ENCODE measurements at regions not wholly inside any gene's neighbourhood (a gene's known extent, or its start where the extent isn't known, plus 50 kb on each side); places are given as distances from the start of the nearest gene placed in this dataset.
A peak's percentile ranks its signal among the peaks of the same experiment; 100 is the strongest.

DNA sequence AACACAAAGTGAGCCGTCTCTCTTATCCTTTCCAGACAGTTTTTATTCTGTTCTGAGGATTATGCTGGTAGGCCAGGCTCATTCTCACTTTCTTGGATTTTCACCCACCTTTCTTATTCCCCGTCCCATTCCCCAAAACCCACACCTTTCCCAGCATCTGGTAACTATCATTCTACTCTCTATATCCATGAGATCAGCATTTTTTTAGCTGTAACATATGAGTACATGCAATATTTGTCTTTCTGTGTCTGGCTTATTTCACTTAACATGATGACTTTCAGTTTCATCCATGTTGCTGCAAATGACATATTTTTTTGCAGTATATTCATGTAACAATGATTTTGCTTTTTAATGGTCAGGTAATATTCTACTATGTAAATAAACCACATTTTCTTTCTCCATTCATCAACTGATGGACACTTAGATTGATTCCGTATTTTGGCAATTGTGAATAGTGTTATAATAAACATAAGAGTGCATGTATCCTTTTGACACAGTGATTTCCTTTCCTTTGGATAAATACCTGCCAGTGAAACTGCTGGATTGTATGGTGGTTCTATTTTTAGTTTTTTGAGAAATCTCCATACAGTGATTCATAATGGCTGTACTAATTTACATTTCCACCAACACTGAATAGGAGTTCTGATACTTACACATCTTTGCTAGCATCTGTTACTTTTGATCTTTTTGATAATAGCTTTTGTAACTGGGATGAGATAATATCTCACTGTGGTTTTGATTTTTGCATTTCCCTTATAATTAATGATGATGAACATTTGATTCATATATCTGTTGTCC is 289.3 kb downstream of the RPRM start:
- Histone ChIP-seq H3K27ac (ENCODE audit: low read depth, low read length) (no peak overlapping the region), H3K9ac (ENCODE audit: low read length) (no peak overlapping the region), H3K27me3 (ENCODE audit: control insufficient read depth in 1 of 2, insufficient read depth in 2 of 2, low read length in 2 of 2) (no peaks in the 10 kb centered on the region), H3K36me3 (ENCODE audit: insufficient read depth, low read length) (no peaks in the 10 kb centered on the region), H3K4me1 (ENCODE audit: insufficient read depth, low read length) (no peaks in the 10 kb centered on the region), H3K4me3 (ENCODE audit: low read depth in 1 of 2, low read length in 2 of 2) (no peak overlapping the region), H3K9me3 (ENCODE audit: low read length) (no peaks in the 10 kb centered on the region)

DNA sequence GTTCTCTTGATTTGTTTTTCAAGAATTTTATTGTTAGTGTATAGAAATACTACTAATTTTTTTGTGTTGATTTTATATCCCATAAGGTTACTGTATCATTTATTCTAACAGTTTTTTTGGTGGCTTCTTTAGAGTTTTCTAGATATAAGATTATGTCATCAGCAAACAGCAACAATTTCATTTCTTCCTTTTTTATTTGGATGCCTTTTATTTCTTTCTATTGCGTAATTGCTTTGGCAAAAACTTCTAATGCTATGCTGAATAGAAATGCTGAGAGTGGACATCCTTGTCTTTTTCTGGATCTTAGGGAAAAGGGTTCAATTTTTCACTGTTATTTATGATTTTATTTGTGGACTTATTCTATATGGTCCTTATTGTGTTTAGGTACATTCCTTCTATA is 298.8 kb downstream of the RPRM start:
- Histone ChIP-seq H3K27ac (ENCODE audit: low read depth, low read length) (no peak overlapping the region), H3K9ac (ENCODE audit: low read length) (no peak overlapping the region), H3K36me3 (ENCODE audit: insufficient read depth, low read length) (no peaks in the 10 kb centered on the region)

DNA sequence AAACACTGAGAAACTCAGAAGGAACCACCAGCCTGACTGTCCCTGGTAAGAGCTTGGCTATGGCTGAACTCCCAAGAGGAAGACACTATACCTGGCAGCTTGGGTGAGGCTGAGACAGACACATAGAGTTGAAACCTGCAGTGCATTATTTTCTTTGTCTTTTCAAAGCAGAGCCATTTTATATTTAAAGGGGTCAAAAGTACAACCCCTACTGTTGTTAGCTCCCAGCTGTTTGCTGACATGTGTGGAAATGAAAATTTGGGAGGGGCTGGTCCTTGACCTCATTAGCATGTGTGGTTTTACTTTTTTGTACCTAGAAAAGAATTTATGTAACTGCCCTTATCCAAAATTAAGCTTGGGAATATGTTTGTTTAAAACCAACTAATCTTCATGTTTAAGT is 309.0 kb downstream of the RPRM start:
- Histone ChIP-seq H3K4me3 (ENCODE audit: low read depth in 1 of 2, low read length in 2 of 2) (no peak overlapping the region), H3K27ac (ENCODE audit: low read depth, low read length) (no peak overlapping the region), H3K36me3 (ENCODE audit: insufficient read depth, low read length) (no peaks in the 10 kb centered on the region), H3K4me1 (ENCODE audit: insufficient read depth, low read length) (no peaks in the 10 kb centered on the region), H3K27me3 (ENCODE audit: control insufficient read depth in 1 of 2, insufficient read depth in 2 of 2, low read length in 2 of 2) (no peaks in the 10 kb centered on the region), H3K9ac (ENCODE audit: low read length) (no peak overlapping the region), H3K9me3 (ENCODE audit: low read length) (no peaks in the 10 kb centered on the region)

More for the DNA sequence above, 298.8 kb downstream of the RPRM start:
- no peaks in the 10 kb centered on the region for H3K27me3 ChIP-seq (ENCODE audit: control insufficient read depth in 1 of 2, insufficient read depth in 2 of 2, low read length in 2 of 2)
- H3K4me3 ChIP-seq (ENCODE audit: low read depth in 1 of 2, low read length in 2 of 2) = no peak overlapping the region
- no peaks in the 10 kb centered on the region for H3K4me1 ChIP-seq (ENCODE audit: insufficient read depth, low read length)
- H3K9me3 ChIP-seq (ENCODE audit: low read length) = no peaks in the 10 kb centered on the region

DNA sequence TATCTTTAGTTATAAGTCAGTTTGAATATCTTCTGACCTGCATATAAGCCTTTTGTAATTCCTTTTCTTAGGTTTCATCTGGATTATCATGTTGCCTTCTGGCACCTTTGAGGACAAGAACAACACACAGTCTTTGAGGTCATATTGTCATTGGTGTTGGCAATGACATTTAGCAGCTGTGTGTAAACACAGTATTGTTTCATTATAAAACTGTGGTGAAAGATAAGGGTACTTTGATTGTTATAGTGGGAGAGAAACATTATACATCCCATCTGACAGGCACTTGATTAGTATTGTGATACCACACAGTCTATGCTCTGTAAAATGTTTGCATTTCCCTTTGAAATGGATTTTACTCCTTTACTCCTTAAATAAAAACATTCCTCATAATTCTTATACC is 313.5 kb downstream of the RPRM start:
- Histone ChIP-seq H3K9me3 (ENCODE audit: low read length) (no peaks in the 10 kb centered on the region), H3K4me3 (ENCODE audit: low read depth in 1 of 2, low read length in 2 of 2) (no peak overlapping the region), H3K9ac (ENCODE audit: low read length) (no peak overlapping the region), H3K36me3 (ENCODE audit: insufficient read depth, low read length) (no peaks in the 10 kb centered on the region), H3K4me1 (ENCODE audit: insufficient read depth, low read length) (no peaks in the 10 kb centered on the region), H3K27me3 (ENCODE audit: control insufficient read depth in 1 of 2, insufficient read depth in 2 of 2, low read length in 2 of 2) (no peaks in the 10 kb centered on the region), H3K27ac (ENCODE audit: low read depth, low read length) (no peak overlapping the region)

DNA sequence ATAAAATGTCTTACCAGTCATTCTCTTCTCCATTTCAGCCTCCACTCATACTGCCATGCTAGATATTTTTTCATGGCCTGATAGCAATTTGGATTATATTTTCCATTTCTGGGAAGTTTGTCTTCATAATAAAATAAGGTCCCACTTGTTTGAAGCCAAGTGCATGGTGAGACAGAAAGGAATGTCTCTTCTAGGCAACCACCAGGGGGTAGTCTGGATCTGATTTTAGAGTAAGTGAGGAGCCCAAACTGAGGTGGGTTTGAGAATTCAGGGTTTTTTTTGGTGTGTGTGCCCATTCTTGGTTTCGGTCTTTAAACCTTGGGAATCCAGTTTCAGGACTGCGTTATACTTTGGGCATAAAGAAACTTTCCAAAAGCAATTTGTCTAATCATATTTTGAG is 315.5 kb downstream of the RPRM start:
- H3K9ac ChIP-seq (ENCODE audit: low read length) = no peak overlapping the region

DNA sequence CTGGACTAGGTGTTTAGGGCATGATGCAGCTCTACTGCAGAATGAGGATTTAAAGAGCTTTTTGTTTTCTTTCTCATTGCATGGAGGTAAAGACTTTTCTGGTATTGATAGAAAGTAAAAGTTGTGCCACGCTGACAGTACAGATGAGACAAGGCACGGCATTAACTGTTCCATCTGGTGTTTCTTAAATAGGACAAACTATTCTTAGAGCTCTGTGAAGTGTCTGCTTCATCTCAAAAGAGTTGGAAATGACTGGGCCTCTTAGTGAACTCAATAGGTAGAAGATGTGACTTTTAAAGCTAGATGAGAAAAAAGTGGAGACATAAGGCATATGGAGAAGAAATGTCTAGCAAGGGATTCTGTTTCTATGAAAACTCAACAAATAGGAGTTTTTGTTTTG is 321.8 kb downstream of the RPRM start:
- Histone ChIP-seq H3K36me3 (ENCODE audit: insufficient read depth, low read length) (no peaks in the 10 kb centered on the region), H3K9ac (ENCODE audit: low read length) (no peak overlapping the region), H3K27ac (ENCODE audit: low read depth, low read length) (peak overlapping the region; percentile 52), H3K9me3 (ENCODE audit: low read length) (no peaks in the 10 kb centered on the region), H3K4me1 (ENCODE audit: insufficient read depth, low read length) (peaks cover 12% of the 10 kb centered on the region), H3K4me3 (ENCODE audit: low read depth in 1 of 2, low read length in 2 of 2) (no peak overlapping the region), H3K27me3 (ENCODE audit: control insufficient read depth in 1 of 2, insufficient read depth in 2 of 2, low read length in 2 of 2) (no peaks in the 10 kb centered on the region)

More for the DNA sequence above, 315.5 kb downstream of the RPRM start:
- Histone ChIP-seq H3K27ac (ENCODE audit: low read depth, low read length) (no peak overlapping the region), H3K4me1 (ENCODE audit: insufficient read depth, low read length) (no peaks in the 10 kb centered on the region), H3K27me3 (ENCODE audit: control insufficient read depth in 1 of 2, insufficient read depth in 2 of 2, low read length in 2 of 2) (no peaks in the 10 kb centered on the region), H3K9me3 (ENCODE audit: low read length) (no peaks in the 10 kb centered on the region), H3K36me3 (ENCODE audit: insufficient read depth, low read length) (no peaks in the 10 kb centered on the region), H3K4me3 (ENCODE audit: low read depth in 1 of 2, low read length in 2 of 2) (no peak overlapping the region)

DNA sequence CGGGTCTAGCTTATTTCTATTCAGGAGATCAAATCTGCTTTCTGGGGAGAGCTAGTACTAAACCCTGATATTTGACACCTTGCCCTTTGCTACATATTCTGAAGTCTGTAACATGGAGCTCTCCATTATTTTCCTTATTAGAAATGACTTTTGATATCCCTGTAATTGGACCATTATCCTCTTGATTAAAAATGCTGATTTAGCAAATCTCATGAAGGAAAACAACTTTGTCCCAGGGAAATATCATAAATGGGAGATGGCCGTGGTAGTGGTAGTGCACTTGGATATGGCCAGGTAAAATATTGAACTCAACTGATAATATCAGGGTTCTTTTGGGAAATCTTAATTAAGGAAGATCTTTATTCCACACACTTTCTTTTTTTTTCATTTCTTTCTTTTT is 326.5 kb downstream of the RPRM start:
- Histone ChIP-seq H3K27me3 (ENCODE audit: control insufficient read depth in 1 of 2, insufficient read depth in 2 of 2, low read length in 2 of 2) (no peaks in the 10 kb centered on the region), H3K4me3 (ENCODE audit: low read depth in 1 of 2, low read length in 2 of 2) (no peak overlapping the region), H3K9ac (ENCODE audit: low read length) (no peak overlapping the region), H3K4me1 (ENCODE audit: insufficient read depth, low read length) (peaks cover 6% of the 10 kb centered on the region), H3K36me3 (ENCODE audit: insufficient read depth, low read length) (no peaks in the 10 kb centered on the region), H3K9me3 (ENCODE audit: low read length) (no peaks in the 10 kb centered on the region), H3K27ac (ENCODE audit: low read depth, low read length) (no peak overlapping the region)

DNA sequence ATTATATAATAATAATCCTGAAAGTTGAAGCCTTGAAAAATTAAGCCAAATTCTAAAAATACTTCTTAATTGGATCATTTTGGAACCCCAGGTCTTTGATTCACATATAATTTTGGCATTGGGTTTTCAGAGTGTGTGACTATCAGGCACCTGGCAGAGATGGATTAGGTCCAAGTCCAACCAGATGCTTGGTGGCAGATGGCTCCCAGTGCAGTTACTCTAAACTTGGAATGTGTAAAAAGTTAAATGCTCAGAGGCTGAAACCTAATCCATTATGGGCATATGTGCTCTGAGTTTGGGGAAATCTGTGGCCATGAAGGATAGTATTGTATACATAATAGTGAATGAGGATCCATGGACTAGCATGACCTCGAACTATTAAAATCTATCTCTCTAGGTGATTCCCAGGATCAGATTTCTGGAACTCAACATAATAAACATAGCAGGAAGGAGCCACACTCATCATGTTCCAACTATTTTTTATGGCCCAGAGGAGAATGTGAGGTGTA is 333.0 kb downstream of the RPRM start:
- no peaks in the 10 kb centered on the region for H3K27me3 ChIP-seq (ENCODE audit: control insufficient read depth in 1 of 2, insufficient read depth in 2 of 2, low read length in 2 of 2)

DNA sequence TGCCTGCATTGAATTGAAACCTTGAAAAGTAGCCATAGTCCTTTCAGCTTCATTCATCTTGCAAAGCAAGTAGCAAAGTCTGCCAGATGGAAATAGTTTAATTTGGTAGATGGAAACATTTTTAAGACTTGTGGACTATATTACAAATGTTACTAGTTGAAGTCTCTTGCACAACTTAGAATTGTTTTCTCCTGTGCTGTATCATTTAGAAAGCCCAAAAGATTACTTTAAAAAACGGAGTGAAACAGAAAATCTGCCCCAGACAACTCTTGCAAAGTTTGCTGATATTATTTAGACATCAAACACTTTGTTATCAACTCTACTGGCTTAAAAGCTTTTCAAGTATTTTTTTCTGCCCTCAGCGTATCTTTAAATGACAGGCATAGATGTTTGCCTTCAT is 335.0 kb downstream of the RPRM start:
- H3K9me3 ChIP-seq (ENCODE audit: low read length) = no peaks in the 10 kb centered on the region
- no peak overlapping the region for H3K27ac ChIP-seq (ENCODE audit: low read depth, low read length)
- peaks cover 7% of the 10 kb centered on the region for H3K4me1 ChIP-seq (ENCODE audit: insufficient read depth, low read length)
- H3K4me3 ChIP-seq (ENCODE audit: low read depth in 1 of 2, low read length in 2 of 2) = no peak overlapping the region
- H3K9ac ChIP-seq (ENCODE audit: low read length) = no peak overlapping the region
- H3K36me3 ChIP-seq (ENCODE audit: insufficient read depth, low read length) = no peaks in the 10 kb centered on the region
- H3K27me3 ChIP-seq (ENCODE audit: control insufficient read depth in 1 of 2, insufficient read depth in 2 of 2, low read length in 2 of 2) = no peaks in the 10 kb centered on the region

More for the DNA sequence above, 333.0 kb downstream of the RPRM start:
- no peaks in the 10 kb centered on the region for H3K9me3 ChIP-seq (ENCODE audit: low read length)
- peaks cover 7% of the 10 kb centered on the region for H3K4me1 ChIP-seq (ENCODE audit: insufficient read depth, low read length)
- H3K9ac ChIP-seq (ENCODE audit: low read length) = no peak overlapping the region
- no peaks in the 10 kb centered on the region for H3K36me3 ChIP-seq (ENCODE audit: insufficient read depth, low read length)
- H3K4me3 ChIP-seq (ENCODE audit: low read depth in 1 of 2, low read length in 2 of 2) = no peak overlapping the region
- no peak overlapping the region for H3K27ac ChIP-seq (ENCODE audit: low read depth, low read length)

DNA sequence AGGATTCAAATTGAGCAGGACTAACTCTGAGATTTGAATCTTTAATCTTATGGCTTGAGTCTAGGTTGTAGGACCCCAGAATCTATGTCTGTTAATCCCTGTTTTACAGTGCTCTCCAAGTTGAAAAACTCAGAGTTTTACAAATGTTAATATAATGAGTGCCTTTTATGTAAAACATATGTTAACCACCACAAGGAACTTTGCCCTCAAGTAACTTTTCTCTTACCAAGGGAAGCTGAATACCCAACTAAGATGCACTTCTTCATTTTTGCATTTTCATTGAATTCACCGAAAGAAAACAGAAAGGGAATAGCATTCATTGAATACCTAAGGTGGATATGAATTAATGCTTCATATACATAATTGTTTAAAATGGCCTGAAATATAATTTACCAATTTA is 338.1 kb downstream of the RPRM start:
- no peak overlapping the region for H3K27ac ChIP-seq (ENCODE audit: low read depth, low read length)
- no peak overlapping the region for H3K4me3 ChIP-seq (ENCODE audit: low read depth in 1 of 2, low read length in 2 of 2)
- H3K4me1 ChIP-seq (ENCODE audit: insufficient read depth, low read length) = peaks cover 7% of the 10 kb centered on the region
- no peak overlapping the region for H3K9ac ChIP-seq (ENCODE audit: low read length)
- H3K27me3 ChIP-seq (ENCODE audit: control insufficient read depth in 1 of 2, insufficient read depth in 2 of 2, low read length in 2 of 2) = no peaks in the 10 kb centered on the region
- no peaks in the 10 kb centered on the region for H3K9me3 ChIP-seq (ENCODE audit: low read length)
- H3K36me3 ChIP-seq (ENCODE audit: insufficient read depth, low read length) = no peaks in the 10 kb centered on the region

DNA sequence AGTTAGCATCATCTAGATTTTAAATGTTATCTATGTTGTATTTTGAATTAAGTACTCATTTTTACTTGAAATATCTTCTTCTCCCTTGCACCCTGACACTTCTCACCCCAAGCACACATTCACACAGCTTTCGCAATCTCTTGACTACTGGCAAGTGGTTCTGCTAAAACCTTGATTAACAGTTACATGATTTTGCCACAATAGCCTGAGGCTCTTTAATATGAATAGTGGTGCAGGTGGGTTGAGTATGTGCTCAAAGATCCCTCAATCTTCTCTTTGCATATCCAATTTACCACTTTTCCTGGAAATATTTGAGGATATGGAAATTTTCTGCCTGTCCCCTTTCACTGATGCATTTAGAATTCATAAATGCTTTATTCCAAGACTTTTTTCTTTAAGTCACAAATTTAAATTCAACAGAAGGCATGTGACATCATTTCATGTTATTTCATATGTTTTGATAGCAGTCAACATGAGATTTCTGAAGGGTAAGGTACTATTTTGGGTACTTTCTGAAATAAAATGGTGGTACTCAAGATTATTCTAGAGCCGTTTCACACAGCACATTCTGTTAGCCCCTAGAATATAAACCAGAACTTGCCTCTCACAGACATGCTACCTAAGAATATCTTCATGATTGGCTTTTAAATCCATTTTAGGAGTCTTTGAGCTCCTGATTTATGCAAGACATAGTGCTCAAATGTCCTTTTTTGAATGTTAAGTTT is 339.7 kb downstream of the RPRM start:
- H3K27me3 ChIP-seq (ENCODE audit: control insufficient read depth in 1 of 2, insufficient read depth in 2 of 2, low read length in 2 of 2) = no peaks in the 10 kb centered on the region
- H3K9me3 ChIP-seq (ENCODE audit: low read length) = no peaks in the 10 kb centered on the region
- H3K4me1 ChIP-seq (ENCODE audit: insufficient read depth, low read length) = peaks cover 3% of the 10 kb centered on the region
- no peak overlapping the region for H3K4me3 ChIP-seq (ENCODE audit: low read depth in 1 of 2, low read length in 2 of 2)
- no peaks in the 10 kb centered on the region for H3K36me3 ChIP-seq (ENCODE audit: insufficient read depth, low read length)
- H3K27ac ChIP-seq (ENCODE audit: low read depth, low read length) = no peak overlapping the region
- H3K9ac ChIP-seq (ENCODE audit: low read length) = no peak overlapping the region
